ENCODE measurements at regions not wholly inside any gene's neighbourhood (a gene's known extent, or its start where the extent isn't known, plus 50 kb on each side); places are given as distances from the start of the nearest gene placed in this dataset.

- Mint-ChIP-seq H3K9me3 (ENCODE audit: low read depth) (no peaks in the 10 kb centered on the region), H3K27ac (no peak overlapping the region), H3K4me3 (no peak overlapping the region), H3K36me3 (ENCODE audit: low read depth) (no peaks in the 10 kb centered on the region), H3K4me1 (no peaks in the 10 kb centered on the region), H3K27me3 (no peaks in the 10 kb centered on the region)
- ChIA-PET POLR2A (no interaction called here), CTCF (no interaction called here)
- no peak for DNase-seq
- ATAC-seq = no peak
- intact Hi-C loops (cut with DNase I, micrococcal nuclease) = no loop called here
Observed at GRCh38 chr10:33950206-33950605, 615.7 kb upstream of the NRP1 start.

DNA sequence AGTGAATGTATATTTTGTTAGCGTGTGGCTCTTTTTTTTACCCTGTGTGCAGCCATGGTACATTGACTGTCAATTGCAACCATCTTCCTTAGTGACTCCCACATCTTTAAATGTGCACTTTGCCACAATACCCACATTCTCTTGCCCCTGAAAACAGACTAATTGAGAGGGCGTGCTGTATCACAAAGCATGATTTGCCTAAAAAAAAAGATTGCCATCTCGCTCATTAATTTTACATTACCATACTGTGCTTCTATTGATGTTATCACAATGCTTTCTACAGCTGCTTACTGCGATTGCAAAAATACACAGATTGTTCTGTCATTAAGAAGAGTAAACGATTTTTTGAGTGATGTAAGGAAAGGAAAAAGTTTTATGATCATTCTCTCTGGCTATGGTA, 613.1 kb upstream of the NRP1 start:
- Mint-ChIP-seq H3K4me3 (no peak overlapping the region), H3K27ac (no peak overlapping the region), H3K4me1 (no peaks in the 10 kb centered on the region), H3K36me3 (ENCODE audit: low read depth) (no peaks in the 10 kb centered on the region), H3K9me3 (ENCODE audit: low read depth) (no peaks in the 10 kb centered on the region), H3K27me3 (peaks cover 2% of the 10 kb centered on the region)
- ATAC-seq = no peak
- ChIA-PET CTCF (no interaction called here), POLR2A (no interaction called here)
- DNase-seq = no peak
- intact Hi-C loops (cut with DNase I, micrococcal nuclease) = no loop called here

GRCh38 chr10:33945051-33945450, 610.6 kb upstream of the NRP1 start:
- no peaks in the 10 kb centered on the region for H3K36me3 Mint-ChIP-seq (ENCODE audit: low read depth)
- ATAC-seq (no peak), DNase-seq (no peak)
- no peak overlapping the region for H3K4me3 Mint-ChIP-seq
- no peaks in the 10 kb centered on the region for H3K4me1 Mint-ChIP-seq
- no peaks in the 10 kb centered on the region for H3K9me3 Mint-ChIP-seq (ENCODE audit: low read depth)
- H3K27me3 Mint-ChIP-seq = peaks cover 2% of the 10 kb centered on the region
- ChIA-PET POLR2A (no interaction called here), CTCF (no interaction called here)
- intact Hi-C loops (cut with DNase I, micrococcal nuclease) = no loop called here
- no peak overlapping the region for H3K27ac Mint-ChIP-seq

- DNase-seq (no peak), ATAC-seq (no peak)
- H3K9me3 Mint-ChIP-seq (ENCODE audit: low read depth) = no peaks in the 10 kb centered on the region
- no peaks in the 10 kb centered on the region for H3K36me3 Mint-ChIP-seq (ENCODE audit: low read depth)
- no peak overlapping the region for H3K4me3 Mint-ChIP-seq
- no peaks in the 10 kb centered on the region for H3K4me1 Mint-ChIP-seq
- intact Hi-C loops (cut with DNase I, micrococcal nuclease) = no loop called here
- ChIA-PET POLR2A (no interaction called here), CTCF (interaction anchor here (0.7 kb wide), 1 partner anchor 29 kb away, joined by 3 read pairs; no protein-coding TSS in a partner anchor)
- H3K27ac Mint-ChIP-seq = no peak overlapping the region
- H3K27me3 Mint-ChIP-seq = peaks cover 2% of the 10 kb centered on the region
Observed at GRCh38 chr10:33942508-33942907, 608.0 kb upstream of the NRP1 start.

GRCh38 chr10:33939892-33940291, 605.4 kb upstream of the NRP1 start:
- Mint-ChIP-seq H3K27ac (no peak overlapping the region), H3K4me1 (no peaks in the 10 kb centered on the region), H3K4me3 (no peak overlapping the region), H3K27me3 (peaks cover 1% of the 10 kb centered on the region), H3K36me3 (ENCODE audit: low read depth) (no peaks in the 10 kb centered on the region), H3K9me3 (ENCODE audit: low read depth) (no peaks in the 10 kb centered on the region)
- no peak for DNase-seq
- POLR2A ChIA-PET = no interaction called here
- no peak for ATAC-seq
- intact Hi-C loops (cut with DNase I, micrococcal nuclease) = no loop called here
- CTCF ChIA-PET = no interaction called here

GRCh38 chr10:33939410-33939809, 604.9 kb upstream of the NRP1 start:
- no peak overlapping the region for H3K4me3 Mint-ChIP-seq
- H3K36me3 Mint-ChIP-seq (ENCODE audit: low read depth) = no peaks in the 10 kb centered on the region
- DNase-seq (no peak), ATAC-seq (no peak)
- ChIA-PET POLR2A (no interaction called here), CTCF (no interaction called here)
- no peaks in the 10 kb centered on the region for H3K4me1 Mint-ChIP-seq
- H3K27ac Mint-ChIP-seq = no peak overlapping the region
- no peaks in the 10 kb centered on the region for H3K9me3 Mint-ChIP-seq (ENCODE audit: low read depth)
- H3K27me3 Mint-ChIP-seq = peaks cover 1% of the 10 kb centered on the region
- intact Hi-C loops (cut with DNase I, micrococcal nuclease) = no loop called here

DNA sequence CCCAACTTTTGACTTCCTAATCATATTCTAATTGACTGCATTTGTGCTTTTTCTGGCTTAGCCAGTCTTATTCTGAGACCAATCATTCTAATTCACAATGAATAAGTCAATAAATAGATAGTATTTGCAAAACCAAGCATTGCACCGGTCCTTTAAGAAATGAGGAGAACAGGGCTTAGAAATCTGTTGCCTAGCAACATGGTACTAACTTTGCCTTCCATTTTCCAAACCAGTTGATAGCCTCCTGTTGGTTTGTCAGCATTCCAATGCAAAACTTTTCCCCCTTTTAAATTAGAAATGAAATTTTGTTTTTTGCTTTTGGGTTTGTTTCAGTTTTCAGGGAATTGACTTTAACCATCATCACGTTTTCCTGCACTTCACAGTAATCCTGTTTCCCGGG, 603.5 kb upstream of the NRP1 start:
- CTCF ChIA-PET = no interaction called here
- H3K4me1 Mint-ChIP-seq = no peaks in the 10 kb centered on the region
- ATAC-seq (no peak), DNase-seq (no peak)
- H3K27ac Mint-ChIP-seq = no peak overlapping the region
- peaks cover 5% of the 10 kb centered on the region for H3K27me3 Mint-ChIP-seq
- no peaks in the 10 kb centered on the region for H3K9me3 Mint-ChIP-seq (ENCODE audit: low read depth)
- intact Hi-C loops (cut with DNase I, micrococcal nuclease) = no loop called here
- no peak overlapping the region for H3K4me3 Mint-ChIP-seq
- POLR2A ChIA-PET = no interaction called here
- H3K36me3 Mint-ChIP-seq (ENCODE audit: low read depth) = no peaks in the 10 kb centered on the region

- no peak overlapping the region for H3K27ac Mint-ChIP-seq
- DNase-seq (no peak), ATAC-seq (no peak)
- ChIA-PET CTCF (interaction anchor here (0.6 kb wide), 1 partner anchor 451 kb away, joined by 3 read pairs; no protein-coding TSS in a partner anchor), POLR2A (no interaction called here)
- no peak overlapping the region for H3K4me3 Mint-ChIP-seq
- peaks cover 5% of the 10 kb centered on the region for H3K27me3 Mint-ChIP-seq
- no peaks in the 10 kb centered on the region for H3K4me1 Mint-ChIP-seq
- intact Hi-C loops (cut with DNase I, micrococcal nuclease) = no loop called here
- H3K36me3 Mint-ChIP-seq (ENCODE audit: low read depth) = no peaks in the 10 kb centered on the region
- H3K9me3 Mint-ChIP-seq (ENCODE audit: low read depth) = no peaks in the 10 kb centered on the region
Observed at GRCh38 chr10:33937036-33937730, 602.7 kb upstream of the NRP1 start.

GRCh38 chr10:33935350-33935749, 600.9 kb upstream of the NRP1 start:
- Mint-ChIP-seq H3K4me3 (no peak overlapping the region), H3K36me3 (ENCODE audit: low read depth) (no peaks in the 10 kb centered on the region), H3K27ac (no peak overlapping the region), H3K9me3 (ENCODE audit: low read depth) (no peaks in the 10 kb centered on the region), H3K4me1 (no peaks in the 10 kb centered on the region), H3K27me3 (peaks cover 5% of the 10 kb centered on the region)
- POLR2A ChIA-PET = no interaction called here
- CTCF ChIA-PET = no interaction called here
- intact Hi-C loops (cut with DNase I, micrococcal nuclease) = no loop called here
- DNase-seq (no peak), ATAC-seq (no peak)

DNA sequence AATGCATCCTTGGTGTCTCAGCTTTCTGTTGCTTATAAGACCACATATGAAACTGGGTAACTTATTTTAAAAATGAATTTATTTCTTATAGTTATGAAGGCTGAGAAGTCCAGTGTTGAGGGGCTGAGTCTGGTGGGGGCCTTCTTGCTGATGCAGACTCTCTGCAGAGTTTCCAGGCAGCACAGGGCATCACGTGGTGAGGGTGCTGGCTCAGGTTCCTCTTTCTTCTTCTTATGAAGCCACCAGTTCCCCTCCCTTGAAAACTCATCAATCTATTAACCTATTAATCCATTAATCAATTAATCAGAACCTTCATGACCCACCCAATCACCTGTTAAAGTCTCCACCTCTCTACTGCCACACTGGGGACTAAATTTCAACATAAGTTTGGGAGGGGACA, 595.6 kb upstream of the NRP1 start:
- ChIA-PET POLR2A (no interaction called here), CTCF (no interaction called here)
- H3K4me3 Mint-ChIP-seq = no peak overlapping the region
- ATAC-seq = no peak
- H3K27me3 Mint-ChIP-seq = peaks cover 5% of the 10 kb centered on the region
- intact Hi-C loops (cut with DNase I, micrococcal nuclease) = no loop called here
- H3K4me1 Mint-ChIP-seq = no peaks in the 10 kb centered on the region
- no peak overlapping the region for H3K27ac Mint-ChIP-seq
- no peak for DNase-seq
- H3K9me3 Mint-ChIP-seq (ENCODE audit: low read depth) = no peaks in the 10 kb centered on the region
- no peaks in the 10 kb centered on the region for H3K36me3 Mint-ChIP-seq (ENCODE audit: low read depth)

GRCh38 chr10:33927347-33927746, 592.9 kb upstream of the NRP1 start:
- H3K36me3 Mint-ChIP-seq (ENCODE audit: low read depth) = no peaks in the 10 kb centered on the region
- ChIA-PET CTCF (interaction anchor here (1.4 kb wide), 1 partner anchor 80 kb away, joined by 4 read pairs; no protein-coding TSS in a partner anchor), POLR2A (no interaction called here)
- H3K4me1 Mint-ChIP-seq = no peaks in the 10 kb centered on the region
- H3K27ac Mint-ChIP-seq = no peak overlapping the region
- H3K4me3 Mint-ChIP-seq = no peak overlapping the region
- no peak for ATAC-seq
- DNase-seq = no peak
- intact Hi-C loops (cut with DNase I, micrococcal nuclease) = no loop called here
- no peaks in the 10 kb centered on the region for H3K9me3 Mint-ChIP-seq (ENCODE audit: low read depth)
- H3K27me3 Mint-ChIP-seq = peaks cover 8% of the 10 kb centered on the region

DNA sequence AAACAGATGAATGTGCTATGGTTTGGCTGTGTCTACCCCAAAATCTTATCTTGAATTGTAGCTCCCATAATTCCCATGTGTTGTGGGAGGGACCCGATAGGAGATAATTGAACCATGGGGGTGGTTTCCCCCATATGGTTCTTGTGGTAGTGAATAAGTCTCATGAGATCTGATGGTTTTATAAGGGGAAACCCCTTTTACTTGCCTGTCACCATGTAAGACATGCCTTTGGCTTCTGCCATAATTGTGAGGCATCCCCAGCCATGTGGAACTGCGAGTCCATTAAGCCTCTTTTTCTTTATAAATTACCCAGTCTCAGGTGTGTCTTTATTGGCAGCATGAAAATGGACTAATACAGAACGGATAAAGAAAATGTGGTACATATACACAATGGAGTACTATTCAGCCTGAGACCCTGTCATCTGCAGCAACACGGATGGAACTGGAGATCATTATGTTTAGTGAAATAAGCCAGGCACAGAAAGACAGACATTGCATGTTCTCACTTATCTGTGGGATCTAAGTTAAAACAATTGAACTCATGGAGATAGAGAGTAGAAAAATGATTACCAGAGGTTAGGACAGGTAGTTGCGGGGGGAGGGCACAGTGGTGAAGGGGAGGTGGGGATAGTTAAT, 587.6 kb upstream of the NRP1 start:
- ChIA-PET POLR2A (no interaction called here), CTCF (no interaction called here)
- intact Hi-C loops (cut with DNase I, micrococcal nuclease) = no loop called here
- no peak for ATAC-seq
- H3K27me3 Mint-ChIP-seq = peaks cover 16% of the 10 kb centered on the region
- DNase-seq = no peak
- H3K36me3 Mint-ChIP-seq (ENCODE audit: low read depth) = no peaks in the 10 kb centered on the region
- no peak overlapping the region for H3K4me3 Mint-ChIP-seq
- no peak overlapping the region for H3K27ac Mint-ChIP-seq
- no peaks in the 10 kb centered on the region for H3K4me1 Mint-ChIP-seq
- no peaks in the 10 kb centered on the region for H3K9me3 Mint-ChIP-seq (ENCODE audit: low read depth)

Data from activated CD4-positive, alpha-beta T cell treated with anti-CD3 and anti-CD28 coated beads for 36 hours (primary cell).